ENCODE measurements at regions not wholly inside any gene's neighbourhood (a gene's known extent, or its start where the extent isn't known, plus 50 kb on each side); places are given as distances from the start of the nearest gene placed in this dataset.

DNA sequence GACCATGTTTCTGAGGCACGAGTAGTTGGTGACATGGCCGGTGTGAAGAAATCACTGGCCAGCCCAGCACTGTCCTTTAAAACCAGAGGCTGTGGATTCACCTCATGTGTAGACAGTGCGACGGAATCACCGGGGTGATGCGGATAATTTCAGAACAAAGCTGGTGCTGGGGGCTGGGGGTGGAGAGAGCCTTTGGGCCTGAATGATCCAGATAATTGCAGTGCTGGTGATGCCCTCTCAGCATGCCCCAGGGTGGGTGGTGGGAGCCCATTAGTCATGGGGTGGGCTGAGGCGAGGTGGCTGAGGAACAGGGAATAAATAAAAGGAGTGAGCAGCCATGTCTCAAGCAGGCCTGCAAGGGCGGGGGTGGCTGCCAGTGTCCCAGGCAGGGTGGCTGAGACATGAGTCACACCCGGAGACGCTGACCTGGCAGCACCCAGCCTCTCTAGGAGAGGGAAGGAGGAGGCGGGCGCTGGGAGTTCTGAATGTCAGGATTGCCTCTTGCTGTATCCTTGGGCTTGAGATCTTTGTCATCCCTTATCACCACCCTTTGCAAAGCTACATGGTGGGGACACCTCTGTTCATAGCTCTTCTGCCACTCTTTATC is 61.1 kb upstream of the KCNK12 start:
- TF ChIP-seq, protein P1, sequence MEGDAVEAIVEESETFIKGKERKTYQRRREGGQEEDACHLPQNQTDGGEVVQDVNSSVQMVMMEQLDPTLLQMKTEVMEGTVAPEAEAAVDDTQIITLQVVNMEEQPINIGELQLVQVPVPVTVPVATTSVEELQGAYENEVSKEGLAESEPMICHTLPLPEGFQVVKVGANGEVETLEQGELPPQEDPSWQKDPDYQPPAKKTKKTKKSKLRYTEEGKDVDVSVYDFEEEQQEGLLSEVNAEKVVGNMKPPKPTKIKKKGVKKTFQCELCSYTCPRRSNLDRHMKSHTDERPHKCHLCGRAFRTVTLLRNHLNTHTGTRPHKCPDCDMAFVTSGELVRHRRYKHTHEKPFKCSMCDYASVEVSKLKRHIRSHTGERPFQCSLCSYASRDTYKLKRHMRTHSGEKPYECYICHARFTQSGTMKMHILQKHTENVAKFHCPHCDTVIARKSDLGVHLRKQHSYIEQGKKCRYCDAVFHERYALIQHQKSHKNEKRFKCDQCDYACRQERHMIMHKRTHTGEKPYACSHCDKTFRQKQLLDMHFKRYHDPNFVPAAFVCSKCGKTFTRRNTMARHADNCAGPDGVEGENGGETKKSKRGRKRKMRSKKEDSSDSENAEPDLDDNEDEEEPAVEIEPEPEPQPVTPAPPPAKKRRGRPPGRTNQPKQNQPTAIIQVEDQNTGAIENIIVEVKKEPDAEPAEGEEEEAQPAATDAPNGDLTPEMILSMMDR (IDR thresholded peaks at IDR 0.05) = no peak
- TF ChIP-seq POLR2A (IDR thresholded peaks at IDR 0.05) = no peak
